ENCODE measurements at regions not wholly inside any gene's neighbourhood (a gene's known extent, or its start where the extent isn't known, plus 50 kb on each side); places are given as distances from the start of the nearest gene placed in this dataset.
"Not testable (repeated sequence)": the region's sequence is repeated elsewhere in the genome, so short reads cannot be mapped to it uniquely, and the experiment has no call there.

DNA sequence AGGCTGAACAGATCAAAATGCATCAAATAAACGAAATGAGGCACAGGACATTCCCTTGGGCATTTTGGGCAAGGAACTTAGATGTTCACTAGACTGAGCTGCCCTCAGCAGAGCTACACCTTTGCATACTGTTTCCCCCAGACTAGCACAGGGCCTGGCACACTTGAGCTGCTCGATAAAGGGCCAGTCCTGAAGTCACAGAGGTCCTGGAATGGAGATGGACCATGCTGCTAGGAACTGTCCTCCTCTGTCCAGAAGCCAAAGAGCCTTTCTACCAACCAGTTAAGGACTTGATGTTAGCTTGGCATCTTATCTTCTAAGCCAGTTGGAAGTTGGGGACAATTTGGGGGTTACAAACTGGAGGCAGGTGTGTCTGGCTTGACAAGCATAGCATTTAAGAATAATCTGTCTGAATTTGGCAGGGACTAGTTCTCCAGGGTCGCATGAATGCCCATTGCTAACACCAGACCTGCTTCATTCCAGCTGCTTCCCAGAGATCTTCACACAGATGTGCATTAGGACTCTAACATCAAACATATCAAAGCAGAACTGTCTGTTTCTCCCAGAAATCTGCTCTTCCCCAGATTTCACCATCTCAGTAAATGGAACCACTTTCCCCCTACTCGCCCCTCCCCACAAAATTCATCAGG lies 152.2 kb upstream of the PDE1C start:
- no peak for DNase-seq

GRCh38 chr7:32221736-32222135 lies 151.5 kb upstream of the PDE1C start:
- no peak for DNase-seq

DNA sequence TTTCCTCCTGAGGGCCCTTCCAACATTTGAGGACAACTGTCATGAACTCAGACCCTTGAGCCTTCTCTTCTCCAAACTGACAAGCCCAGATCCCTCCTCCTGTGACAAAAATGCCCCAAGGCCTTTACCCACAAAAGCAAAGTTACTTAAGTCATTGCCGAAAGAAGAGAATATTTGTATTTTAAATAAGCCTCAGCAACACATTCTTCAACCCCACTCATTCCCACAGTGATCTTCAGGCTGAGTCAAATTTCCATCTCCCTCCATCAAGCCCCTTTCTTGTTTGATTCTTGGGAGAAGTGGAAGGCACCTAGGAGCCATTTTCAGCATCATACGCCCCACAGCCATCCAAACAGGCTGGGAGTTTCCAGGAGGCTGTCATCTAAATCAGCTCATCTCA lies 150.8 kb upstream of the PDE1C start:
- DNase-seq, result no peak

DNA sequence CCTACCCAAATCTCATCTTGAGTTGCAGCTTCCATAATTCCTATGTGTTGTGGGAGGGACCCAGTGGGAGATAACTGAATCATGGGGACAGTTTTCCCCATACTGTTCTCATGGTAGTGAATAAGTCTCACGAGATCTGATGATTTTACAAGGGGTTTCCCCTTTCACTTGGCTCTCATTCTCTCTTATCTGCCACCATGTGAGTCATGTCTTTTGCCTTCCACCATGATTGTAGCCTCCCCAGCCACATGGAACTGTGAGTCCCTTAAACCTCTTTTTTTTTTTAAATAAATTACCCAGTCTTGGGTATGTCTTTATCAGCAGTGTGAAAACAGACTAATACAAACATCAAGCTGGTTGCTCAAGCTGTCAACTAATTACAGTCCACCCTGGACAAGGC lies 149.6 kb upstream of the PDE1C start:
- DNase-seq, result not testable (repeated sequence)

GRCh38 chr7:32219416-32219815 lies 149.2 kb upstream of the PDE1C start:
- no peak for DNase-seq

DNA sequence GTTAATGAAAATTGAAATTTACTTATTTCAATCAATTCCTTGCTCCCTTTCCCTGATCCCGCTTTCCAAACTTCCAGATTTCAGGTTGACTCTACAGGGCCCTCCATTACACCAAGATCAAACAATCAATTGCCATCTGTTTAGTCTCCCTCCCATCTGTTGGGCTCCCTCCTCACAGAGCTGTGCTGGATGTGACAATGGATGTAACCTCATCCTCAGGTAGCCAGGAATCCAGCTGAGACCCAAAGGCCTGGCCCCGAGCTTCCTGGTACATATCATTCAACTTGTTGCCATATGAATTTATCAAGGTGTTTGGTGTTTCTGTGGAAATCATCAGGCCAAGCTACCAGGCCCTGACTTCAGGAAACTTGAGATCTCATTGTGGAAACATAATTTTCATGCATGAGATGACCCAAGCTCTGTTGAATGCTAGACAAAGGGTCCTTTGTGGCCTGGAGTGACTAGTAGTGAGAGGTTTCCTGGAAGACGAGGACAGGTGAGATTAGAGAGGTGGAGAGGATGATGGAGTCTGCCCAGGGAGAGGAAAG lies 148.6 kb upstream of the PDE1C start:
- DNase-seq, result no peak

GRCh38 chr7:32218154-32218467 lies 147.9 kb upstream of the PDE1C start:
- DNase-seq, result no peak

DNA sequence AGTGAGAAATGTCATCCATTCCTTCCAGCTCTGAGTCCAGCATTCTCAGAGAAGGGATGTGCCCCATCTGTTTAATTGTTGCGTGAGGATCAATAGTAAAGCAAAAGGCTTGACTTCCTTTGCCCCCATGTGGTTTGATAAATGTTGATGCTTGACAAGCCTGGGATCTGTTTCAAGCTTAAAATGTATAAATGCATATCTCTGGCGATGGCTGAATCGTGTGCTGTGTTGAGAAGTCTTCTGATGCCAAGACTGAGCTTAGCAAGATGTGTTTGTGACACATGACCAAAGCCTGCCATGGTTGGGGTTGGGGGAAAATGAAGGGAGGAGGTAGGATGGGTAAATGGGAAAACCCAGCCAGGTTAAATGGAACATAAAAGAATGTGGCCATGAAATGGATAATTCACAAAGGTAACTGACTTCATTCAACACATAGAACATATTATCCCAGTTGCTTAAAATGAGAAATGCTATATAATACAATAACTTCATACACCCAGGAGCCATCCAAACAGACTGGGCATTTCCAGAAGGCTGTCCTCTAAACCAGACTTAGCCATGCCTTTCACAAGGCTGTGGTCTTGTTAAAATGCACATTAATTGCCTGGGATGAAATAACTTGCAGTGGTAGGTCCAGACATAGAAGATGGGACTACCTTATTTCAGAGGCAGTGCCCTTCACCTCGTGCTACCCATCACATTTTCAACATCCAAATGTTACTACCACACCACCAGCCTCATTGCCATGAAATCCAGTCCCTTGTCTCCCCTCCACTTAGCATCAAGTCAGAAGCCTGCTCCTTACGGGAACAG lies 147.3 kb upstream of the PDE1C start:
- DNase-seq, result no peak

- DNase-seq, result no peak
Measured at GRCh38 chr7:32216759-32217158, 146.6 kb upstream of the PDE1C start.

DNA sequence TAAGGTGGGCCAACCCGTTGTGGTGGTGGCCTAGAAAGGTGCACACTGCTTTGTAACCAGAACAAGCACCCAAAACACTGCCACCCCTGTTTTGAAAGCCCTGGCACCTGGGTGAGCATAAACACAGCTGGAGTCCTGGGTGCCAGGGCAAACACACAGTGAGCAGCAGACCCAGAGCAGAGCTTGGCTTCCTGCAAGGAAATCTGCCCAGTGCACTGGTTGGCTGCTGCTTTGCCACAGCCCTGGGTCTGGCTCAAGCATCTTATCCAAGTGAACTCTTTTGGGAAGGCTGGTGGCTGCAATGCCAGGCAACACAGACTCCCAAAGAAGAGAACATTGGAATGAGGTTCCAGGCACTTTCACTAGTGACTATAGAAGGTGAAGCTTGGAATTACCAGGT lies 145.5 kb upstream of the PDE1C start:
- no peak for DNase-seq

DNA sequence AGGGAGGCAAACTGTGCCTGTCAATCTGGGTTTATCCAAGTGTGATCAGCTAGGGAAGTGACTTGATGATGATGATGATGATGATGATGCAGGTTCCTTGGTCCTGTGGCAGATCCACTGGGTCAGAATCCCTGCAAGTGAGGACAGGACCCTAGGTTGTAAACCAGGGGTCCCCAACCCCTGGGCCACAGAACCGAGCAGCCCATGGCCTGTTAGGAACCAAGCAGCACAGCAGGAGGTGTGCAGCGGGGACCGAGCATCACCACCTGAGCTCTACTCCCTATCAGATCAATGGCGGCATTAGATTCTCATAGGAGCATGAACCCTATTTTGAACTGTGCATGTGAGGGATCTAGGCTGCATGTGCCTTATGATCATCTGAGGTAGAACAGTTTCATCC lies 144.7 kb upstream of the PDE1C start:
- DNase-seq, result no peak

DNA sequence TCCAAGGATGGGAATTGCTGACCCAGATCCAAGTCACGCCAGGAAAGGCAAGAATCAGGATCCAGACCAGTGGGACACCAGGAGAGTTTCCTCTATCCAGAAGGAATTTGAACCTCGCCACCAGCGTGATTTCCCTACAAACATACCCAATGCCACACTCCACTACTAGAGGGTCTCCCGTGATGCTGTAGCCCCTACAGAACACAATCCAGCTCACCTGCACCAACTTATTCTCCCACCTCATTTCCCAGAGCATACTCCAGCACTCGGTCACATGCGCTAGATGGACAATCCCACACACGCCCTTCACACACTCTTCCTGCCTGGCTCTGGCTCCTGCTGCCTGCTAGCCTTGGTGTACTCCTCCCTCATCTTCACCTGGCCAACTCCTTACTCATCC lies 142.1 kb upstream of the PDE1C start:
- no peak for DNase-seq

- no peak for DNase-seq
Measured at GRCh38 chr7:32206987-32207386, 136.8 kb upstream of the PDE1C start.

DNA sequence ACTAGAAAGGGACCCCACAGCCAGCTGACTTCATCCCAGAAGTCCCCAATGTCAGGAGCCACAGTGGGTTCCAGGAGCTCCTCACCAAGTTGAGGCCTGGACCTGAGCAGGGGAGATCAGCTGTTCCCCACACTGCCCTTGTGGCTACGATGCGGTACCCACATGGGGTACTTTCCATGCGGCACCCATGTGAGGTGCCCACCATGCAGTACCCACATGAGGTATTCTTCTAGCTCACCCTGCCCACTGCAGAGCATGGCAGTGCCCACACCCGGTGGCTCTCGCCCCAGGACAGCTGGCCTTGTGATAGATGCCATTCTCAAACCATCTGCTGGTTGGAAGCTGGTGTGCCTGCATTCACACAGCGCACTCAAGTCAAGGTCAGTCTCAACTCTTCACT lies 136.3 kb upstream of the PDE1C start:
- no peak for DNase-seq

GRCh38 chr7:32205298-32205824 lies 135.2 kb upstream of the PDE1C start:
- not testable (repeated sequence) for DNase-seq

DNA sequence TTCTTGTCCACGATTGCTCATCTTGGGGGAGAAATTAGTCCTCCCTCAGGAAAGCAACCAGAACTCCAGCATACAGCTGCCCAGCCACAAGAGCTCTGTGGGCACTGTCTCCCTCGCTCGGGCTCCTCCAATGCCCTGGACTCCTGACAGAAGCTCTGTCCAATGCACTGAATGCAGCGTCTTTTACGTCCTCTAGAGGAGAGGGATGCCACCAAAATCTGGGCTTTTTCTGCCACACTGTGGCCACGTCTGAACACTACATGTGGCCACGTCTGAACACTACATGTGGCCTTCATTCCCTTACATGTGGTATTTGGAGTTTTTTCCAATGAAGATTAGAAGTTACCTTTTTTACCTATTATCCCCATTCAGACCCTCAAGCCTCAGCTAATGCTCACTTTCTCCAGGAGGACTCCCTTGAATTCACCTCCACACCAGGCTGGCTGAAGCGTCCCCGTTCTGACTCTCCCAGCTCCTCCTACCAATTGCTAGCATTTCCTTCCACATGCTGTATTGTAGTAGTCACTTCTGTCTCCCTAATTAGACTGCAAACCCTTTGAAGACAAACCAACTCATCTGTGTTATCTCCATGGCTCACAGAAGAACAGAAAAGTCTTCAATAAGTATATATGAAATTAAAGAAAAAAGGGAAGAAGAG lies 134.3 kb upstream of the PDE1C start:
- DNase-seq, result no peak

DNA sequence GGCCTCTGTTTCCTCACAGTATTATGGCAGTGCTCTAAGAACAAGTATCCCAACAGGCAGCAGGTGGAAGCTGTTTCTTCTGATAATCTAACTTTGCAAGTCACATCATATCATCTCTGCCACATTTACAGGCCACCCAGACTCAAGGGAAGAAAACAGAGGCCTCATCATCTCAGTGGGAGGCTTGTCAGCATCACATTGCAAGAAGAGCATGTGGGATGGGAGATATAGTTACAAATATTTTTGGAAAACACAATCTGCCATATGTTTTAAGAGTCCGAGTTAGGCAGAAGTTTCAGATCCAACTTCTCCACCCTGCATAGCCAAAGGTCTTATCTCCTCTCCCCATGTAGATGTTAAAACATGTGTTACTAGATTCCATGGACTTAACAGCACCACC lies 130.4 kb upstream of the PDE1C start:
- no peak for DNase-seq

DNA sequence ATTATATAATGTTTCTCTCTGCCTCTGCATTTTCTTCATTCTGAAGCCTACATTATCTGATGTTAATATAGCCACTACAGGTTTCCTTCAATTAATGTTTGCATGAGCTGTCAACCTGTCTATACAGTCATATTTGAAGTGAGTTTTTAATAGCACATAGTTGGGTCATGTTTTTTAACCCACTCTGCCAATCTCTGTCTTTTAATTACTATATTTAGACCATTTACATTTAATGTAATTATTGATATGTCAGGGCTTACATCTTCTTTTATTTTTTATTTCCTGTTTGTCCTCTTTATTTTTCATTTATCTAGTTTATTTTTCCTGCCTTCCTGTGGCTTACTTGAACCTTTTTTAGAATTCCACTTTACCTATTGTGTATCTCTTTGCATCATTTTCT lies 124.3 kb upstream of the PDE1C start:
- DNase-seq, result no peak

DNA sequence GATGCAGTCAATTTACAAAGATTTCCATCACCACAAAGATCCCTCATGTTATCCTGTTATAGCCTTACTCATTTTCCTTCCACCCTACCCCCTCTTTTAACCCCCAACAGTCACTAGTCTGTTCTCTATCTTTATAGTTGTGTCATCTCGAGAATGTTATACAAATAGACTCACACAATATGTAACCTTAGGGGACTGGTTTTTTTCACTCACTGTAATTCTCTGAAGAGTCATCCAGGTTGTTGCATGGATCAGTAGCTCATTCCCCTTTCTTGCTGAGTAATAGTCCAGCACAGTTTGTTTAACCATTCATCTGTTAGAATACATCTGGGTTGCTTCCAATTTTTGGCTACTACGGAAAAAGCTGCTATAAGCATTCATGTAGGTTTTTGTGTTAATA lies 121.1 kb upstream of the PDE1C start:
- DNase-seq, result no peak

DNA sequence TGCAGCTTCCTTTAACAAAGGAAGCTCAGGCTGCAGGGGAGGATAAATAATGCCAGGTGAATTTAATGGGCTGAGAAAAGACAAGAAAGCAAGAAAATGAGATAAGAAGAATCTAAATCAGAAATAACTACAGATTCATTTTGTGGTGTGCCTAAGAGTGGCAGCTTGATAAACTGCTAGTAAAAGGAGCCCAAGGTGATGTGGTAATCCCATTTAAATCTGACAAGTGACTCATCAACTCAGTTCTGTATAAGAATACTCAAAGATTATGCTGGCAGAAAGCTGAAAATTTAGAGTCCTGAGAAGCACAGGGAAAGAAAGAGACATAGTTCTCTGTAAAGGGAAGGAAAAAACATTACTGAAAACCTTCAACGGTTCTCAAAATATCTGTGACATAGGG lies 109.4 kb upstream of the PDE1C start:
- no peak for DNase-seq

GRCh38 chr7:32178677-32179366 lies 108.6 kb upstream of the PDE1C start:
- DNase-seq, result no peak

DNA sequence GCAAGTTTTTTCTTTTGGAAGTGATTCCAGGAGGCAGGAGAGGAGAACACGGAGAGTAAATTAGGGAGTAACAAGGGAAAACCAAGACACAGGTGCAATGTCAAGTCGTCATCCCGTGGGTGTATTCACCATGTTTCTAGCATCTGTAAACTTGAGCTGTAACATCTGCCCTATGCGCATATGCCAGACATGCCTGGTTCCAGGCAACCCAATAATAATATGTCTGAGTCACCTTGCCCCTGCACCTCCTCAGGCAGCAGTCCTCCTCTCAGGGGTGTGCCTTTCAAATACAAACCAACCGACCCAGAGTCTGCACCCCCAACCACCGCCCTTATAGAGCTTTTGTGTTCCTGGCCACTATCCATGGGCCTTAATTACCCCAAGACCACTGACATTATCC lies 107.0 kb upstream of the PDE1C start:
- no peak for DNase-seq

DNA sequence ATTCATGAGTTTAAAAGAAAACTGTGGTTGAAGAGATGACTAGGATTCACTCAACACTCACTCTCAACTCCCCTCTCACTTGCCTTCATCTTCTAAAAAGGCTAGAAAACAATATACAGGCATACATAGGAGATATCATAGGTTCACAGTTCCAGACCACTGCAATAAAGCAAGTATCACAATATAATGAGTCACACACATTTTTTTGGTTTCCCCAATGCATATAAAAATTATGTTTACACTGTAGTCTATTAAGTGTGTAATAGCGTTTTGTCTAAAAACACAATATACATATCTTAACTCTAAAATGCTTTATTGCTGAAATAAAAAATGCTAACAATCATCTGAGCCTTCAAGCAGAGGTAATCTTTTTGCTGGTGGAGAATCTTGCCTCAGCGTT lies 104.9 kb upstream of the PDE1C start:
- DNase-seq, result no peak

Data from activated naive CD4-positive, alpha-beta T cell treated with Interleukin-2 at 50 U/mL for 16 hours (primary cell).